Epithelial cell of esophagus (primary cell): ENCODE measurements at regions not wholly inside any gene's neighbourhood (a gene's known extent, or its start where the extent isn't known, plus 50 kb on each side); places are given as distances from the start of the nearest gene placed in this dataset.

Source experiments
- DNase-seq: peaks from one replicate; pipeline ENCODE4 v3.0.0; 2010; ENCODE audit warnings: low read depth
- H3K4me3 ChIP-seq: 2 replicates; pipeline ENCODE4 v1.5.1; 2011; ENCODE audit warnings: mild to moderate bottlenecking, low read length, control low read depth
- TF ChIP-seq, protein P1 (sequence below): IDR thresholded peaks from 2 replicates; pipeline ENCODE4 v1.5.1; 2011; ENCODE audit warnings: low read depth, mild to moderate bottlenecking, low read length, control low read depth, inconsistent platforms; ENCODE audit not compliant: insufficient read depth; ENCODE audit errors: missing control alignments

DNA sequence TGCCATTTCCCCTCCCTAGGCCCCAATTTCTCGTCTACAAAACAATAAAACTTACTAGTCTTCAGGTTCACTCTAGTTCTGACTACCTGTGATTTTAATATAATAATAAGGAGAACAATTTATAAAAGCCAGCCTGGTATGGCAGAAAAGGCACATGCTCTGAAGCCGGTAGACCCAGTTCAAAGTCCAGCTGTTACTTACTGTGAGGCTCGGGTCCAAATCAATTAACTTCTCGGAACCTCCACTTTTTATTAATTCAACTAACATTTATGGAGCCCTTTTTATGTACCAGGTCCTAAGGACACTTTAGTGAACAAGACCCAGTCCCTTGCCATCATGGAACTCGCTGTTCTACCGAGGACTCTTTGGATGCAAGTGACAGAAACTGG is 53.8 kb upstream of the SMAD3 start:
- TF ChIP-seq, protein P1, sequence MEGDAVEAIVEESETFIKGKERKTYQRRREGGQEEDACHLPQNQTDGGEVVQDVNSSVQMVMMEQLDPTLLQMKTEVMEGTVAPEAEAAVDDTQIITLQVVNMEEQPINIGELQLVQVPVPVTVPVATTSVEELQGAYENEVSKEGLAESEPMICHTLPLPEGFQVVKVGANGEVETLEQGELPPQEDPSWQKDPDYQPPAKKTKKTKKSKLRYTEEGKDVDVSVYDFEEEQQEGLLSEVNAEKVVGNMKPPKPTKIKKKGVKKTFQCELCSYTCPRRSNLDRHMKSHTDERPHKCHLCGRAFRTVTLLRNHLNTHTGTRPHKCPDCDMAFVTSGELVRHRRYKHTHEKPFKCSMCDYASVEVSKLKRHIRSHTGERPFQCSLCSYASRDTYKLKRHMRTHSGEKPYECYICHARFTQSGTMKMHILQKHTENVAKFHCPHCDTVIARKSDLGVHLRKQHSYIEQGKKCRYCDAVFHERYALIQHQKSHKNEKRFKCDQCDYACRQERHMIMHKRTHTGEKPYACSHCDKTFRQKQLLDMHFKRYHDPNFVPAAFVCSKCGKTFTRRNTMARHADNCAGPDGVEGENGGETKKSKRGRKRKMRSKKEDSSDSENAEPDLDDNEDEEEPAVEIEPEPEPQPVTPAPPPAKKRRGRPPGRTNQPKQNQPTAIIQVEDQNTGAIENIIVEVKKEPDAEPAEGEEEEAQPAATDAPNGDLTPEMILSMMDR = no peak
- no peak for DNase-seq
- H3K4me3 ChIP-seq = no peak overlapping the region

- TF ChIP-seq, protein P1 = no peak
These were observed 51.7 kb upstream of the SMAD3 start for GRCh38 chr15:67013696-67014095.

More at GRCh38 chr15:67013696-67014095, 51.7 kb upstream of the SMAD3 start:
- no peak overlapping the region for H3K4me3 ChIP-seq
- peak; percentile 95 for DNase-seq
